ENCODE measurements at regions not wholly inside any gene's neighbourhood (a gene's known extent, or its start where the extent isn't known, plus 50 kb on each side); places are given as distances from the start of the nearest gene placed in this dataset.

DNA sequence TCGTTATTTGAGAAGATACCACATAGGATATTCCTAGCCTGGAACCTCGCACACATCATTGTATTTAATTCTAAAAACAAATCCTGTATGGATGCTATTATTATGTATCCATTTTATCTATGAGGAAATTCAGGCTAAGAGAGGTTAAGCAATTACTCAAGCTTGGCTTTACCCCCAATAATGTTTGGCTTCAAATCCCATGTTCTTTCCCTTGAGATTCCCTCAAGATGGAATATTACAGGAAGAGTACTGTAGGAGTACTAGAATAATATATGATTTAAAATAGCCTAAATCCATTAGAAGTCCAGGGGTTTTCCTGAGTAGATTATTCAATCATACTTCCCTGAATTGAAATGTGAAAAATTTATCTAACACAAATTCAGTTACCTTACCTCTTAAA, 630.2 kb downstream of the ZNF385D start:
- DNase-seq = no peak

- no peak for DNase-seq
Observed at GRCh38 chr3:21117370-21117769, 633.6 kb downstream of the ZNF385D start.

- DNase-seq = no peak
Observed at GRCh38 chr3:21109056-21109455, 642.0 kb downstream of the ZNF385D start.

GRCh38 chr3:21105784-21106183, 645.2 kb downstream of the ZNF385D start:
- DNase-seq = no peak

DNA sequence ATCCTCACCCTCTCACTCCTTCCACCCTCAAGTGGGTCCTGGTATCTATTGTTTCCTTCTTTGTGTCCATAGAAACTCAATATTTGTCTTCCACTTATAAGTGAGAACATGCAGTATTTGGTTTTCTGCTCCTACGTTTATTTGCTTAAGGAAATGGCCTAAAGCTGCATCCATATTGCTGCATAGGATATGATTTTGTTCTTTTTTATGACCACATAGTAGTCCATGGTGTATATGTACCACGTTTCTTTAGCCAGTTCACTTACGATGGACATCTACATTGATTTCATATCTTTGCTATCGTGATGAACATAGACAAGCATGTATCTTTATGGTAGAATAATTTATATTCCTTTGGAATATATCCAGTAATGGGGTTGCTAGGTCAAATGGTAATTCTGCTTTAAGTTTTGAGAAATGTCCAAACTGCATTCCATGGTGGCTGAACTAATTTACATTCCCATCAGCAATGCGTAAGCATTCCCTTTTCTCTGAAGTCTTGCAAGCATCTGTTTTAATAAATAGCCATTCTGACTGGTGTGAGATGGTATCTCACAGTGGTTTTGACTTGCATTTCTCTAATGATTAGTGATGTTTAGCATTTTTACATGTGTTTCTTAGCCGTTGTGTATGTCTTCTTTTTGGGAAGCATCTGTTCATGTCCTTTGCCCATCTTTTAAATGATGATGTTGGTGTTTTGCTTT, 650.2 kb downstream of the ZNF385D start:
- DNase-seq = no peak

DNA sequence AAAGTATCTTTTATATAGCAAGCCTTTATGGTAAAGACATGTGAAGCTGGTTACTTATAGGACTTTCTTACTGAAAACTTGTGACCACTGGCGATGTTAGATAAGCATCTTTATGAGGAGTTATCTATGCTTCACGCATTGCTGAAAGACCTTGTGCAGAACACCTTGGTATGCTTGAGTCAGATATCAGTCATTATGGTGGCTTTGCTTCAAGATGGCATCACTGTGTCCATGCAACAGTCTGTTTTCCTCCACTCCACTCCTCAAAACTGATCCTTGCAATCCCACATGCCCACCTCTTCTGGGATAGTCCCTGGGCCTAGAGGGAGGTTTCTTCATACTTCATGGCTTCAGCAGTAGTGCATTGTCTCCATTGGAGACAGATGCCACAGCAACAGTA, 656.3 kb downstream of the ZNF385D start:
- no peak for DNase-seq

- DNase-seq = no peak
Observed at GRCh38 chr3:21073561-21073960, 677.4 kb downstream of the ZNF385D start.

DNA sequence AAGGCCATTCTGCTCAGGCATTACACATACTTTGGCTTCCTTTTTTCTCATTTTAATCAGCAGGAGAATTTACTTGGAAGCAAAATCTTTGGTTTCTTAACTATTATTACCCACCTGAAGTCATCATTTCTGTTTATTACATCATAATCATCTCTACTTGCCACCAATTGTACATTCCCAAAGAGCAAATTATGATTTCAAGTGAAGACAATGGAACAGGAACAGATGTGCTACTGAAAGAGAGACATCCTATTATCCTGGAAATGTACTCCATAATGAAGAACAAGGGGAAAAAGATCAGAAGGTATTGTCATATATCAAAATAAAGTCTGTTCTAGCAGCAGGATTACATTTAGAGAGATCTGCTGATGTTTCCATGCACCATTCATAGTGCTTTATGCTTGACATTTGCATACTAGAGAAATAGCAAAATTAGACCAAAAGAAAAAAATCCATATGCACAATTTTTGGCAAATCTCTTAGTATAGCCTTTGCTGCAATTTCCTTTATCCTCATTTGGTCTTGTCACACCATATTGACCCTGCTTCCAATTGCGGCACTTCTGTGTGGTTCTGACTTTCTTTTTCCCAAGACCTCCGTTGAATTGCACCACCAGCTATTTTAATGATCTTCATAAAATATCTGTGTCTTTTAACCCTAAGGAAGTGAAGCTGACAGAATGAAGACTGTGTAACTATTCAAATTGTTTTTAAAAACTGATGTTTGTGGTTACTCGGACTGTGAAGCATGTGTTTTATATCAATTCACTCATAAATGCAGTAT, 683.8 kb downstream of the ZNF385D start:
- DNase-seq = no peak

DNA sequence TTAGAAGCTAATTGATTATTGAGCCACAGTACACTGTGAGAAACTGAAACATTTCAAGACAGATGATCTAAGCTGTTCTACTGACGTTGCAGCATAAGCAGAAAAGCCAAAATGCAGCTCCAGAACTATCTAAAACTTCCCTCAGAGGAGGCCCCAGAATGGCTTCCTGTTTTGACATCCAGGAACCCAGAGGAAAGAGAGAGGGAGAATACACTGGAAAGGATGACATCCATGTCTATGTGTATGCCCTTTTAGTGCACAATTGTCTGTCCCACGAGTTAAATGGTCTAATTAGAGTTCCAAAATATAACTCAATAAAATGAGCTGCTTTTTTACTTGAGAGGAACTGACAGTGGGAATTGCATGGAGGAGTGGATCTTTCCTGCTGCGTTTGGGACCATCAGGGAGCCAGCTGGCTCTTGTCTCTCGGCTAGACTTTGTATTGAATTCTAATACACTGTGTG, 688.1 kb downstream of the ZNF385D start:
- no peak for DNase-seq

DNA sequence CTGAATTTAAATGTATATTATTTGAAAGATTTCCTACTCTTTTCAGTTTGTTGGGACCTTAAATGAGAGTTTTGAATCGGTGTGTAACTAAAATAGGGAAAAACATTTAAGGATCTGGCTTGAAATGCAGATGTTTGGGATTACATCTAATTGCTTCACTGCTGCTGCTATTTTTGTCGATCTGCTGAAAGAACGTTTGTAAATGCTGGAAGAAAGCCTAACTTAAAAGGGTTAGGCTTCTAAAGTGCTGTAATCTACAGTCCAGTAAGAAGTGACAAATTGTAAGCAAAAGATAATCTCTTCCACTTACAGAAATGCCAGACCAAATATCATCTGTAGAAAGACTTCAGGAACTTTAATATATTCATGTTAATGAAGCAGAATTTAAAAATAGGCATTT, 691.6 kb downstream of the ZNF385D start:
- DNase-seq = no peak

DNA sequence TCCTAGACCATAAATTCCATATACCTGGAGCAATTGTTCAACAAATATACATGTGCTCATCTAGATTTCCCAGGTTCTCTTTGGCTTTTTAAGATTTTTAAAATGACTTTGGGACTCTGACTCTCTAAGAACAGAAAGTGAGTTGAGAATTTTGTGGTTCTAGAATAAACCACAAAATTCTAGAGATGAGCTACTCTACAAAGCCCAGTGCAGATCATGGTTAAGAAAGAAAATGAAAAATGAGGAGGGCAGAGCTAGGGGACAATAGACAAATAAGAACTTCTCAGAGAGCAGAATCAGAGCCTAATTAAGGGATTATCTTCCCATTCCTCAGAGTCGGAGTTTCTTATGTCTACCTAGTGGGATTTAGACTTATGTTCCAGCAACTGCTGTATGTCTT, 694.7 kb downstream of the ZNF385D start:
- no peak for DNase-seq

DNA sequence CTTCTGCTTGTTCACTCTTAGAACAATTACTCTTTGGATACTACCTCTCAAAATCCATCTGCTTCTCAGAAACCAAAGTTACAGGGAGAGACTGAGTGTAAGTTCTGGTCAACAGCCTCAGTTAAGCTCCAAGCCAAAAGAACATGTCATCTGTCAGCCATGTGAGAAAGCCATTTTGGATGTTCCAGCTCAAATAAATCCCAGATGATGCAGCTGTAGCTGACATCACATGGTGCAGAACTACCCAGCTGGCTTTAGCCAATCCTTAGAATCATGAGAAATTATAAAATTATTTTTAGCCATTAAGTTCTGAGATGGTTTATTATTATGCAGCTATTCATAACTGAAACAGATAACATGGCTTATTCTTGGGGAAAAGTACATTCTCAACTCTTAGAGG, 696.0 kb downstream of the ZNF385D start:
- no peak for DNase-seq

- no peak for DNase-seq
Observed at GRCh38 chr3:21054064-21054463, 696.9 kb downstream of the ZNF385D start.

DNA sequence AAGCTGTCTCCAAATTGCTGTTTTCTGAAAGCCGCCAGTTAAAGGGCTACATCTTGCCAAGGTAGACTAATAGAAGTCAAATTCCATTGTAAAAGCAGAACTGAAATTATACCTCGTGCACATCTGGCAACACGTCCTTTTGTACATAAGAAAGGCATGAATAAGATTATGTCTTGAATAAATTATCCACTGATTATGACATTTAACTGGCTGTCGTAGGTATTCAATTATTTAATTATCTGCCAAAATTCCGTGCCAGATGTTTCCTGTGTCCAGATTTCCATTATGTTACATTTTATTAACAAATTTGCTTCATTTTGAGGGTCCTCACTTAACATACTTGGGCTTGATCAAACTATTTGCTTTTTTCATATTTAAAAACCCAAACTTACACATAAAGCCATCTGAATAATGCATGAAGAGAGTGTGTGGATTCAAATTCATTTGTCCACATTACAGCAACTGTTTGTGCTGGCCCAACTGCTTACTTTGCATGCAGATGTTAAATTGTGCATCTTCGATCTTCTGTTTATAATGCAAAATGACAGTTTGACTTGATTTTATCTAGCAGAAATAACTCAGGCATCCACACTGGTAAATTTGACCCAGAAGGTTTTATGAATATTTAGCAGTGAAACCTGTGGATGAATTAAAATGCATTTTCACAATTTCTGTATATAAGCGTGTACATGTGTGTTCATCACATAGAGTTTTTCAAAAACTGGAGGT, 701.5 kb downstream of the ZNF385D start:
- no peak for DNase-seq

GRCh38 chr3:21043139-21043538, 707.9 kb downstream of the ZNF385D start:
- no peak for DNase-seq

DNA sequence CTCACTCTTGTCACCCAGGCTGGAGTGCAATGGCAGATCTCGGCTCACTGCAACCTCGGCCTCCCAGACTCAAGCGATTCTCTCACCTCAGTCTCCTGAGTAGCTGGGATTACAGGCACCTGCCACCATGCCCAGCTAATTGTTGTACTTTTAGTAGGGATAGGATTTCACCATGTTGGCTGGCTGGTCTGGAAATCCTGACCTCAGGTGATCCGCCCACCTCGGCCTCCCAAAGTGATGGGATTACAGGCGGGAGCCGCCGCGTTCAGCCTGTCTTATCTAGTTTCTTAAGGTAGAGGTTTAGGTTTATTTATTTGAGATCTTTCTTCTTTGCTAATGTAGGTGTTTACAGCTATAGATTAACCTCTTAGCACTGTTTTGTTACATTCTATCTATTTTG, 708.8 kb downstream of the ZNF385D start:
- DNase-seq = no peak

GRCh38 chr3:21041621-21042020, 709.4 kb downstream of the ZNF385D start:
- DNase-seq = no peak

DNA sequence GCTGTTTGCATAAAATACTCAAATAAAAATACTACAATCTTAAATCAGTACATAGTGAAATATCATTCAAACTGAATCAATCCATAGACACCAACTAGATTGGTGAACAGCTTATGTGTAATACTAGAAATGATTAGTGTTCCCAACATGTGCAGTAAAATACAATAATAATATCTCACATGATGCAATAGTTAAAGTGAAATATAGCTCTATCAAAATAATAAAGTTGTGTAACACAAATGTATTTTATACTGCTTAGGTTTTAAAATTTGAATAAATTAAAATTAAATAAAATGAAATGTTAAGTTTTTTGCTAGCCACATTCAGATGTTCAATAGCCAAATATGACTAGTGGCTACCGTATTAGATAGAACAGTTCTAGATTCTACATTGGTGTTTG, 714.1 kb downstream of the ZNF385D start:
- DNase-seq = no peak

GRCh38 chr3:21028412-21028811, 722.6 kb downstream of the ZNF385D start:
- DNase-seq = no peak

GRCh38 chr3:21024563-21024962, 726.4 kb downstream of the ZNF385D start:
- no peak for DNase-seq

DNA sequence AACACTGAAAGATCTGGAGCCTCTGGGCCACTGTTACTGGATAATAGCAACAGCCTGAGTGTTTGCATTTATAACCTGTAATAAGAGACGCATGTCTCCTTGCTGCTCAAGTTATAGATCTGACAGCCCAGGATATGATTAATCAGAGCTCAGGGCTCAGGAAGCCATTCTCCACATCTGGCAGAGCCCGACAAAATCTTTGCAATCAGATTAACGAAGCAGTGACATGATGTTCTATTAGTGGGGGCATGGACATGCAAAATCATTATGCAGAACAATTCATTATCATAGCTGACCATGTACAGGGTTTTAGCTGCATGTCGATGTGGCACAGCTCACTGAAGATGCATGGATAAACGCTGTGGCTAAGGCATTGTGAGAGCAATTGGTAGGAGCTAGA, 730.3 kb downstream of the ZNF385D start:
- no peak for DNase-seq

GRCh38 chr3:21020043-21020442, 731.0 kb downstream of the ZNF385D start:
- no peak for DNase-seq

GRCh38 chr3:21017115-21017852, 733.7 kb downstream of the ZNF385D start:
- DNase-seq = no peak
